GM19468 (cell line): ENCODE measurements at regions not wholly inside any gene's neighbourhood (a gene's known extent, or its start where the extent isn't known, plus 50 kb on each side); places are given as distances from the start of the nearest gene placed in this dataset.
"Not testable (repeated sequence)": the region's sequence is repeated elsewhere in the genome, so short reads cannot be mapped to it uniquely, and the experiment has no call there.

ENCODE experiments used
- ATAC-seq: cut with Tn5 transposase; IDR thresholded peaks from one replicate; pipeline ENCODE4 v1.9.1; 2021; ENCODE audit warnings: mild to moderate bottlenecking, moderate library complexity, moderate number of reproducible peaks; ENCODE audit not compliant: unreplicated experiment; ENCODE audit errors: extremely low read depth

- no peak for ATAC-seq
Measured at GRCh38 chr5:92852219-92852618, 728.8 kb downstream of the NR2F1-AS1 start.

- no peak for ATAC-seq
Measured at GRCh38 chr5:92850886-92851285, 730.1 kb downstream of the NR2F1-AS1 start.

DNA sequence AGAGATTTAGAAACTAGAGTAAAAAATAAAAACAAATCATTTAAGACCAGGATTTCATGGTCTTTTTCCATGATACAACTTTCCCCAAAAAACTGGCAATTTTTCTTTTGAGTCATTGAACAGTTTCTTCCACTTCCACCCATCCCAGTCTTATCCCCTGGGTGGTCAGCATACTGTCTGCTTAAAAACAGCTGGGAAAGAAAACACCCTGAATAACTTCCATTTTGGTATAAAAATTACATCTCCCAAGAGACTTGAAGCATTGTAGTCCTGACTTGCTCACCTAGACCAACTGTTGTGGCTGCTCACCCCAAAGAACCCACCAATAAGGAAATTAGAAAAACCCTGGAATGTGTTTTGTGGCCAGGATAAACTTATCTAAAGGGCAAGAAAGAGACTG is 731.3 kb downstream of the NR2F1-AS1 start:
- no peak for ATAC-seq

- no peak for ATAC-seq
Measured at GRCh38 chr5:92841604-92842155, 739.3 kb downstream of the NR2F1-AS1 start.

DNA sequence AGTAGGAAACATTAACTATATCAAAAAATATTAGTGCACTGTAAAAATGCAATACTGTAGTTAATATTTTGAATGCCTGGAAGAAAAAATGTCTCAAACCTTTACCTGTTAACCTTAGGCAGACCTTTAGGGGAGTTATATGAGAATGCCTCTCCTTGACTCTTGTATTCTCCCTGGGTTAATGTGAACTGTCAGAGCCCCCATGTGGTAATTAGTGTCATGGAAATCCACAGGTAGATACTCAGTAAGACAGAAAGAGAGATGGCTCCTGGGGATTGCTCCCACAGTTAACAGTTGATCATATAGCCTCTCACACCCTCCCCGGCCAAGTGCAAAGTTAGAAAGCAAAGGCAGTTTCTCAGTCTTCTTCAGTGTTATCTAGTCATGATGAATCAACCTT is 742.8 kb downstream of the NR2F1-AS1 start:
- no peak for ATAC-seq

DNA sequence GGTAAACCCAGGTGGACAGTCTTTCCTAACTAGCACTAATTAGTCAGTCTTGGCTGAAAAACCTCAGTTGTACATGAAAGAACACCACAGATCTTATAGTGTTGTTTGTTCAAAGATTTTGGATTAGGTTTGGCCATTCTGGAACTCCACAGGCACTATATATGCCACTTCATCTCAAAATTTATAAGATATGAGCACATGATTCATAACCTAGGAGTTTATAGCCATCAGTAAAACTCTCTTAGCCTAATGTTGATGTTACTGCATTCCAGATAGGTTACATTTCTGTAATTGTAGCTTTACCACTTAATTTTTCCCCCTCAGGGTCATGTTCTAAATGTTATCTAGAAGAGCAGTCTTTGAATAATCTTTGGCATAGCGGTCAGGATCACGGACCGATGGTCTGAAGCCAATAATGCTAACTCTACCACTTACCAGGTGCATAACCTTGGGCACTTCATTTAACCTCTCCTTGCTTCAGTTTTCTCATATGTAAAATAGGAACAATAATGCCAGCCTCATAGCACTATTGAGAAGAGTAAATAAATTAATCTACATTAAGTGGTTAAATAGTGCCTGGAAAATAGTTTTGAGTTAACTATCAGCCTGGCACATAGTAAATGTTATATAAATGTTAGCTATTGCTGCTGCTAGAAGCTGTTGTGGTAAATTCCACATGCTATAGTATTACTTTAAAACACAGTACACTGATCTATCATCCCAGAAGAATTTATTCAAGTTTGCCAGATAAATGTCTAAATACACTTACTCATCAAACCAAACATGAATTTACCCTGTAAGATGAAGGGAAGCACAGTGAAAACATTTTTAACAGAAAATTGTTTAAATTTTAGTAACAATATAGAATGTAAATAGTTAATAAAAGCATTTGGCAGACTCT is 743.9 kb downstream of the NR2F1-AS1 start:
- no peak for ATAC-seq

GRCh38 chr5:92835712-92836111 is 745.3 kb downstream of the NR2F1-AS1 start:
- ATAC-seq = no peak

DNA sequence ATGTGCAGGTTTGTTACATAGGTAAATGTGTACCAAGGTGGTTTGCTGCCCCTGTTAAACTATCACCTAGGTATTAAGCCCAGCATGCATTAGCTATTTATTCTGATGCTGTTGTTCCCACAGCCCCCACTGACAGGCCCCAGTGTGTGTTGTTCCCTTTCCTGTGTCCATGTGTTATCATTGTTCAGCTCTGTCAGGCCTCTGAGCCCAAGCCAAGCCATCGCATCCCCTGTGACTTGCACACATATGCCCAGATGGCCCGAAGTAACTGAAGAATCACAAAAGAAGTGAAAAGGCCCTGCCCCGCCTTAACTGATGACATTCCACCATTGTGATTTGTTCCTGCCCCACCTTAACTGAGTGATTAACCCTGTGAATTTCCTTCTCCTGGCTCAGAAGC is 757.5 kb downstream of the NR2F1-AS1 start:
- ATAC-seq = not testable (repeated sequence)

- ATAC-seq = no peak
Measured at GRCh38 chr5:92822183-92822582, 758.8 kb downstream of the NR2F1-AS1 start.

DNA sequence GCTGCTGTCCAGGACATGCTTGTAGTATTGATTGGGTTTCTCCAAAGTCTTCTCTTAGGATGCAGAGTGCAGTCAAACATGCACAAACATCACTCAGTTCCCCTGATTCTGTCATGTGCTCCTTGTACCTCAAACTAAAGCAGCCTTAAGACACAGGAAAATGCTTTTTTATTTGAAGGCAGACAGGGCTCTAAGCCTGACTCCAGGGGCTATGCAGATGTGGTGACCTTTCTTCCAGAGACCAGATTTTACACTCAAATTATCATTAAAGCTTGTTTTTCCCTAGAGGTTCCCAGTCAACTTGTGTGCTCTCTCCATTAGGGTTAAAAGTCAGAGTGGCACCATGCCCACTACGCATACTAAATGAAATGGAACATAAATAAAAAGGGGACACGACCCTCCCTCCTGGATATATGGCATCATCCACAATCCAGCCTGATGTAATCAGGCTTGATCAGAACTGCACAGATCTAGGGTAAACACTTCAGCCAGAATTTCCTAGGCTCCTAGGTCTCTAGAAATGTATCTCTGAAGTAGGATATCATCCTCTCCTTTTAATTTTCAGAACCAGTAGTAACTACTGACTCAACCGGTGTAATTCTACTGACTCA is 771.1 kb downstream of the NR2F1-AS1 start:
- ATAC-seq = no peak

- ATAC-seq = no peak
Measured at GRCh38 chr5:92808474-92808873, 772.5 kb downstream of the NR2F1-AS1 start.

DNA sequence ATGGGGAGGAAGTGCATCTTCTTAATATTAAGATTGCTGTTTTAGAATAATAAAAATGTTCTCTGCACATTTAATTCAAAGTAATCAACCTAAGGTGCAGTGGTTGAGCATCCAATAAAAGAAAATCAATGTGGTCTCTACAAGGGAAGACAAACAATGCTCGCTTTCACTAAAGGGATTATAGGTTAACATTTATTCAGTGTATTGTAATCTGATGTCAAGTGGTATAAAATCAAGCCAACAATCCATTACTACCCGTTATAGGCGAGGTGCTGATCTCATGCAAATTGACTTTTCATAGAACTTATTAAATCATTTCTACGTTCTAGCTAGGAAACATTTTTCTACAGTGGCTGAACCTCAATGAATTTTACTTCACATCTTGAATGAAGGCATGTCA is 773.9 kb downstream of the NR2F1-AS1 start:
- no peak for ATAC-seq

GRCh38 chr5:92805446-92805845 is 775.6 kb downstream of the NR2F1-AS1 start:
- ATAC-seq = no peak

GRCh38 chr5:92801911-92802310 is 779.1 kb downstream of the NR2F1-AS1 start:
- no peak for ATAC-seq

DNA sequence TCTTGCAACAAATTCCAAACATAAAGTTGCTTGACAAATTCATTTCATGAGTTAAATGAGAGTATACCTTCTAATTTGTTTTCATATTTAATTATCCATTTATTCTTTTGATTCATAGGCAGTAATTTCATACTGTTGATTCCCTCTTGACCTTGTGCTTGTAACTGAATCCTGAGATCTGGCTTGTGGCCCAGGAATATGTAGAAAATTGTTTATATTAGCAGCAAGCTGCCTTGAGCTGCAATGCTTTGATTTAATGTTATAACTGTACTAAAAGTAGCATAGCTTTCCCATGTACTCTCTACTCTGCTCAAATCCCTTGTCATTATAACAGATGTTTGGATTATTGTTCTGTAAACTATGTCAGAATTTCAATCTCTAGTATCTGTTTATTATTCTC is 780.7 kb downstream of the NR2F1-AS1 start:
- ATAC-seq = no peak

DNA sequence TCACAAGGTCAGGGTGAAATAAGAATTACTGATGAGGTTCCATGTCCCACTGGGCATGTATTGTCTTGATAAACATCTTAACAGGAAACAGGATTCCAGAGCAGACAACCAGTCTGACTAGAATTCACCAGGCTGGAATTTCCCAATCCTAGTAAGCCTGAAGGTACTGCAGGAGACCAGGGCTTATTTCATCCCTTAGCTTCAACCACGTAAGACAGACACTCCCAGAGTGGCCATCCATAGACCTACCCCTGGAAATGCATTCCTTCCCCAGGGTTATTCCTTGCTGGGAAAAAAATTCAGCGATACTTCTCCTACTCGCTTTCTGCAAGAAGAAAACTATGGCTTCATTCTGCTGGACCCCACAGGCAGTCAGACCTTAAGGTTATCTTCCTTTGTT is 785.4 kb downstream of the NR2F1-AS1 start:
- no peak for ATAC-seq

GRCh38 chr5:92780057-92780456 is 801.0 kb downstream of the NR2F1-AS1 start:
- no peak for ATAC-seq

- ATAC-seq = no peak
Measured at GRCh38 chr5:92779536-92779935, 801.5 kb downstream of the NR2F1-AS1 start.

GRCh38 chr5:92778261-92778660 is 802.8 kb downstream of the NR2F1-AS1 start:
- no peak for ATAC-seq

GRCh38 chr5:92777421-92777820 is 803.6 kb downstream of the NR2F1-AS1 start:
- ATAC-seq = no peak
